NCI-H2029 (cell line): ENCODE measurements at regions not wholly inside any gene's neighbourhood (a gene's known extent, or its start where the extent isn't known, plus 50 kb on each side); places are given as distances from the start of the nearest gene placed in this dataset.

Experiments
- DNase-seq: peaks from one replicate; lab custom pipeline; 2025; lab: John Stamatoyannopoulos, UW

- DNase-seq: no peak
Measured at GRCh38 chr11:119937412-119937811, 200.5 kb downstream of the TRIM29 start.

- DNase-seq: no peak
Measured at GRCh38 chr11:119936426-119936825, 201.5 kb downstream of the TRIM29 start.

- no peak for DNase-seq
Measured at GRCh38 chr11:119935349-119935925, 202.5 kb downstream of the TRIM29 start.

GRCh38 chr11:119934866-119935265, 203.0 kb downstream of the TRIM29 start:
- DNase-seq: no peak

GRCh38 chr11:119934267-119934666, 203.6 kb downstream of the TRIM29 start:
- no peak for DNase-seq

GRCh38 chr11:119933584-119933983, 204.3 kb downstream of the TRIM29 start:
- no peak for DNase-seq

GRCh38 chr11:119932828-119933562, 204.0 kb upstream of the NECTIN1 start:
- no peak for DNase-seq

GRCh38 chr11:119928047-119928446, 199.0 kb upstream of the NECTIN1 start:
- DNase-seq: no peak

GRCh38 chr11:119924017-119924416, 195.0 kb upstream of the NECTIN1 start:
- DNase-seq: no peak

- no peak for DNase-seq
Measured at GRCh38 chr11:119921571-119921970, 192.6 kb upstream of the NECTIN1 start.

- DNase-seq: no peak
Measured at GRCh38 chr11:119920666-119921387, 191.8 kb upstream of the NECTIN1 start.

- no peak for DNase-seq
Measured at GRCh38 chr11:119919656-119920055, 190.7 kb upstream of the NECTIN1 start.

- DNase-seq: no peak
Measured at GRCh38 chr11:119918347-119918746, 189.3 kb upstream of the NECTIN1 start.

GRCh38 chr11:119916568-119916967, 187.6 kb upstream of the NECTIN1 start:
- DNase-seq: no peak

GRCh38 chr11:119912229-119912628, 183.2 kb upstream of the NECTIN1 start:
- peak; percentile 89 for DNase-seq

GRCh38 chr11:119910650-119911049, 181.7 kb upstream of the NECTIN1 start:
- no peak for DNase-seq

- DNase-seq: peak; percentile 54
Measured at GRCh38 chr11:119910051-119910450, 181.1 kb upstream of the NECTIN1 start.

- DNase-seq: no peak
Measured at GRCh38 chr11:119909495-119909894, 180.5 kb upstream of the NECTIN1 start.

GRCh38 chr11:119909077-119909476, 180.1 kb upstream of the NECTIN1 start:
- no peak for DNase-seq

- no peak for DNase-seq
Measured at GRCh38 chr11:119908573-119908904, 179.5 kb upstream of the NECTIN1 start.

GRCh38 chr11:119907878-119908572, 179.0 kb upstream of the NECTIN1 start:
- no peak for DNase-seq

GRCh38 chr11:119907122-119907851, 178.3 kb upstream of the NECTIN1 start:
- DNase-seq: no peak
